HG02642 (cell line): ENCODE measurements at regions not wholly inside any gene's neighbourhood (a gene's known extent, or its start where the extent isn't known, plus 50 kb on each side); places are given as distances from the start of the nearest gene placed in this dataset.
A peak's percentile ranks its signal among the peaks of the same experiment; 100 is the strongest.

Source experiments
- ATAC-seq: cut with Tn5 transposase; IDR thresholded peaks from one replicate; pipeline ENCODE4 v1.9.1; 2021; ENCODE audit warnings: mild to moderate bottlenecking; ENCODE audit not compliant: unreplicated experiment, poor library complexity

DNA sequence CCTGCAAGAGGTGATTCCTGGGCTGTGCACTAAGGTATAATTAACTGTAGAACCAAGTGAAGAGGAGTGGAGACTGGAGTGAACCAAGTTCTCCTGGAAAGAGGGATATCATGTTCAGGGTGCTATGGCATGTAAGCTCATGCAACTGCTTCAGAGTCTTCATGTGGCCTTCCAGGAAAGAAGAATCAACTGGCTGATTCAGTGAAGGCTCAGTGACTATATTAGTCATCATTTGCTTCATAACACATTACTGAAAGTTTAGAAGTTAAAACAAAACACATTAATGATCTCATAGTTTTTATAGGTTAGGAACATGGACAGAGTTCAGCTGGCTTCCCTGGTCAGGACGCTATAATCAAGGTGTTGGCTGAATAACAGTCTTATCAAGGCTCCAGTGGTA lies 1200.8 kb upstream of the GYPC start:
- ATAC-seq, result no peak

DNA sequence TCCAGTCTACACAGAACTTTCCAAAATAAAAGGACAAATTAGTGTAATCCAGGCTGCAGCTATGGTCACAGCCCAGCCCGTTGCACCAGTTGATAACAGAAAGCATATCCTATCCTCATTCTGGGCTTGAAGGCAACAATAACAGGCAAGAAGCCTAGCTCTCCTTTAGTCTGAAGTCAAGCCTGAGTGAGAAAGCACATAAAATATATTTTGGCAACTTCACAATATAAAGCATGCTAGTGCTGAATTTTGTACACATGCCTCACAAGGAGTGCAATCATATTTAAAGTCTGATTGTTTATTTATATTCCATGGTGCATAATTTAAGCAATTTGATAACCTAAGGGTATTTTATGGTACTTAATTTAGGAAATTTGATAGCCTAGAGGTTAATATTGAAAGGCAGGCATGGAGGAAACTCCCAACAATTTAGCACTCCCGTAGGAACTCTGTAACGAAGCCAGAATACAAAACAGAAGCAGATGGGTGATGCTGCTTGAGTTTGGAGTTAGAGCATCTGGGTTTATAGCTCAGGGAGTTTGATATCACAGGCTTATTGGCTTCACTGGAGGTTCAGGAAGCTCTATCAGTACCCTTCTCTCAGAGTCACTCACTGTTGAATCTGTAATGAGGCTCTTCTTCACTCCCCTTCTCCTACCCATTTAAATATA lies 1199.1 kb upstream of the GYPC start:
- ATAC-seq, result no peak

DNA sequence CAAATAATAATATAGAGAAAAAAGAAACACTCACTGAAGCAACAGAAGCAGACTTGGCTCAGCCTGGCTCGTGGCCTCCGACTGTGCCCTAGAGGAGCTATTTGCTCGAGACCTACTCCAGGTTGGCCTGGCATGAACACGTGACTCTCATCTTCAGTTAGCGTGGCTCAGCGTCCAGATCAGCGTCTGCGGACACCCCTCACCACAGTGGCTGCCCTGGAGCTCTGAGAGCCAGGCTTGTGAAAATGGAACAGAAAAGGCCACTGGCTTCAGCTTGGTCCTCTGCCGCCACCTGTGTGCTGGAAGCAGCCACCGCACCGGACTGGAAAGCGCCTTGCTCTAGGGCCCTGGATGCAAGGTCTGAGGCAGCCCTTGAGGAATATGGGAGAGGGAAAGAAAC lies 1184.0 kb upstream of the GYPC start:
- ATAC-seq, result peak; percentile 68

DNA sequence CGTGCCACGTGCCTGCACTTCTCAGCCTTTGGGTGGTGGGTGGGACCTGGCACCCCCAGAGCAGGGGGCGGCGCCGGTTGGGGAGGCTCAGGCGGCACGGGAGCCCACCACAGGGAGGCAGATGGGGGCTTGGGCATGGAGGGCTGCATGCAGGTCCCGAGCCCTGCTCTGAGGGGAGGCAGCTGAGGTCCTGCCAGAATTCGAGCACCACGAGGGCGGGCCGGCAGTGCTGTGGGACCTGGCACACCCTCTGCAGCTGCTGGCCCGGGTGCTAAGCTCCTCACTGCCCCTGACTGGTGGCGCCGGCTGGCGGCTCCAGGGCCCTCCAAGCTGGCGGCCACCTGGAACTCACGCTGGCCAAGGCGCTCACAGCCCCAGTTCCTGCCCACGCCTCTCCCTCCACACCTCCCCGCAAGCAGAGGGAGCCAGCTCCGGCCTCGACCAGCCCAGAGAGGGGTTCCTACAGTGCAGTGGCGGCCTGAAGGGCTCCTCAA lies 1176.8 kb upstream of the GYPC start:
- no peak for ATAC-seq

DNA sequence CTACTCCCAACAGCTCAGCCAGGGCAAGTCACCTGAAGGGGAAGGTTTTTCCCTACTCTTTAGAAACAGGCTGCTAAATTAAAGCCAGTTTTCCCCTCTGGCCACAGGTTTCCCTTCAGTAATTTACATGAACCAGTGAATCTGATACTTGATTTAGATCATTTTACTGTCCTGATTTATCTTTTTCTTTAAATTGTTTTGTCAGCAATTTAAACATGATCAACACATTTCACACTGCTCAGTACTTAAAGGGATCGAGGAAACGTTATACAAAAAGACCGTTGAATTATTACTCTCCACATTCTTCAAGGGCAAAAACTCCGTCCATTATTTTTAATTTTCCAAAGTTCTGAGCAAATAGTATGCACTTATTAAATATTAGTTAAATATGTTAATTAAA lies 1165.7 kb upstream of the GYPC start:
- no peak for ATAC-seq

DNA sequence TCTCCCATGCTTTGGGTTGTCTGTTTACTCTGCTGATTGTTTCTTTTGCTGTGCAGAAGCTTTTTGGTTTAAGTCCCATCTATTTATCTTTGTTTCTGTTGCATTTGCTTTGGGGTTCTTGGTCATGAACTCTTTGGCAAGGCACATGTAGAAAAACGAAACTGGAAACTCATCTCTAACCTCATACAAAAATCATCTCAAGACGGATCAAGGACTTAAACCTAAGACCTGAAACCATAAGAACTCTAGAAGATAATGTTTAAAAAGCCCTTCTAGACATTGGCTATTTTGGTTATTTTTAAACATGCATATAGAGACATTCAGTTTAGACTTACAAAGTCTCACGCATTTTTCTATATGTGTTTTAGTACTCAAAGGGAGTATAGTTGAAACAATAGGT lies 1164.3 kb upstream of the GYPC start:
- no peak for ATAC-seq

DNA sequence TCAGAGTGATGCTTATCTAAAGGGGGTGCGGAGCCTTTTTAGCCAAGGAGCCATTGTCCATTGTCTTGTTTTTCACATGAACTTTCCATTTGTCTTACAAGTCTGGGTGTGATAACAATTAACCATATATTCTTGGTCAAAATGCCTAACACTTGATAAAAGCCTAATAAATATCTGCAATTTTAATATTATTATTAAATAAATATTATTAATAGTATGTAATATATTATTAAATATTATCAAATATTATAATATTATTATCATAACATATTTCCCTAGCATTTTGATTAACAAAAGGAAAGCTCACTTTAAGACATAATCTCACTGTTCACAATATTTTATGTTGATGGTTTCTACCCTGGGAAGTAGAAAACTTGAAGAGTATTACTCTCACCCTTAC lies 1143.6 kb upstream of the GYPC start:
- no peak for ATAC-seq

DNA sequence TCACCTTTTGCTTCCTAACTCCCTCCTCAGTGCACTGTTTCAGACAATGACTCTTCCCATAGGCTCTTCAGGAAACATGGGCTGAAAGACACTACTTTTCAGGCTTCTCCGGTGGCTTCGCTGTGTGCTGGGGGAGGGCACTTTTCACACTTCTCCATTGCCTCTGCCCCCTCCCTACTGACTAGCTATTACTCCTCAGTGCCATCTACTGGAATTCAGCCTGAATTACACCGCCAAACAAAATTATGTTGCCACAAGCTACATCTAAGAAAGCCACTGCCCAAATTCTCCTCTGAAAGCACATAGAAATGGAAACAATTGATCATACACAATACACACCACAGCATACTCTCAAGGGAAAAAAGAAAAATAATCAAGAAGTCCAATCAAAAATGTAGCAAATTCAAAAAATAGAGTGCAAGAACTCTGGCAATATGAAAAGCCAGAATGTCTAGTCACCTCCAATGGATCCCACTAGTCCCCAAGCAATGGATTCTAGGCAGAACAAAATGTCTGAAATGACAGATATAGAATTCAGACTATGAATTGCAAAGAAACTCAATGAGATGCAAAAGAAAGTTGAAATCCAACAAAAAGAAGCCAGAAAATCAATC lies 1139.4 kb upstream of the GYPC start:
- ATAC-seq, result peak; percentile 69

DNA sequence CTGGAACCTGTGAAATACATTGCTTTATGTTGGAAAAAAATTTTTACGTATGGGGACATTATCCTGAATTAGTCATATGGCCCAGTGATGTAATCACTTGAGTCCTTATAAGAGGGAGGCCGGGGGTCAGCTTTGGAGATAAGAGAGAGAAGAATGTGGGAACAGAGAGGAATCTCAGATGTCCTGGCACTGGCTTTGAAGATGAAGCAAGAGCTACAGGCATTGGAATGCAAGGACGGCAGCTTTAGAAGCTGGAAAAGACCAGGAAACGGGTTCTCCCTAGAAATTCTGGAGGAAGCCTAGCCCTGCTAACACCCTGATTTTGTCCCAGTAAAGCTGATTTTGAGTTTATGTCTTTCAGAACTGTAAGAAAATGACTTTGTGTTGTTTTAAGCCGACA lies 1129.9 kb upstream of the GYPC start:
- ATAC-seq, result no peak

DNA sequence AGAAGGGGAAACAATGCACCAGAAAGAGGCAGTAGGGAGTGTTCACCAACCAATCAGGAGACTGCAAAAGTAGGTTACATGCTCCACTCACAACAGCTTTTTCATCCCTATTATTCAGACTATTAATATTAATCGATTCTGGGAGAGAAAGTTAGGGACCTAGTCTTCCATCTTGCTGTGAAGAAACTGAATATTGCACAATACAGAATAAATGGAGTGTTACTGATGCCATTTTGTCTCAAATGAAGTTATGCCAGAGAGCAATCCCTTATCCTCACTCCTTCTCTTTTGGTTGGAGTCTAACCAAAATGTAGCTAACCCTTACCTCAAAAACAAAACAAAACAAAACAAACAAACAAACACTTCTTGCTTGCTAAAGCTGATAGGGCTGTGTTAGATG lies 1120.9 kb upstream of the GYPC start:
- no peak for ATAC-seq

DNA sequence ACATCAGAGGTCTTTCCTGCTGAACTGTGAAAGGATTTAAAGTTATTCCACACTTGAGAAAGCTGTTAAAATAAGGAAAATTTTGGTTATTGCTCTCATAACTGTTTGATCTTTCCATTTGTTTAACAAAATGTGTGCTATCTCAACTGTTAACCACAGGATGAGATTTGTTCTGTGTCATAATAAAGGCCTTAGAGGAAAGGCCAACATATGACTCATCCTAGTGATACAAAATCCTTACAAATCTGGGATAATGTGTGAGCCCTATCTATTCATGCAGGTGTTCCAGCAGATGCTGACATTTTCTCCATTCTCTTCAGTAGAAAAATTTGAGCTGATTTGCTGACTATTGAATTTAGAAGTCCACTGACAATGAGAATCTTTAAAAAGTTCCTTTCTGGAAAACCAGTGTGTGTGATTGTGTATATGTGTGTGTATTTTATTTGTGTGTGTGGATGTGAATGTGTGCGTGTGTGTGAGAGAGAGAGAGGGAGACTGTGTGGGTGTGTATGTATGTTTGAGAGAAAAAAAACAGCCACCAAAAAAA lies 1111.9 kb upstream of the GYPC start:
- ATAC-seq, result no peak

DNA sequence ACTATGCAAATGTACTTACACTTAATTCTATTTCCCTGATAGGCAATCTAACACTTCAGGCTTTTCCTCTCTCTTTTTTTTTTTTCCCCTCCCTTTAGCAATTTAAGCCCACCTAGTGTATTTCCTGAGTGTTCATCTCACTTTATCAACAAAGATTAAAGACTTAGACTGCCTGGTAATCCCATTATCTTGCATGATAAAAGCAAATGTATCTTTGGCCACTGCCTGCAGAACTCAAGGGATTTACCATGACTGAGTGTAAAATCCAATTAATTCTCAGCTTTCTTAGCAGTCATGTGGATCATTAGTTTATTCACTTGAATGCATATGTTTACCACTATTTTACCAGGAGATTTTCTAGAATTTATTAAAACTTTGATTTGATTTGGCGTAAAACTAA lies 1102.2 kb upstream of the GYPC start:
- ATAC-seq, result no peak

DNA sequence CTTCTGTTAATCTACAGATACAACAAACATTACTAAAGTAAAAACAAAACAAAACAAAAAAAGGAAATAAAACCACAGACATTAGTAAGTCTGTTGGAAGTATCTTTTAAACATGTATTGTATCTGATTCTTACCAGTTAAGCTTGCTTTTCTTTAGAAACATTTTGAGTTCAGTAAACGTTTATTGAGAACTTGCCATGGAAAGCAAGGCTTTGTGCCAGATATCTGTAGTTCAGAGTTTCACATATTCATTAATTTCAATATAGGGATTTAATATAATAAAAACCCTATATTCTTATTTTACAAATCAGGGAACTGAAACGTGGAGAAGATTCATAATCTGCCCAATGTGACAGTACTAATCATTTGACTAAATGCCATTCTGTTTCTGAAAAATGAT lies 1101.0 kb upstream of the GYPC start:
- ATAC-seq, result no peak

DNA sequence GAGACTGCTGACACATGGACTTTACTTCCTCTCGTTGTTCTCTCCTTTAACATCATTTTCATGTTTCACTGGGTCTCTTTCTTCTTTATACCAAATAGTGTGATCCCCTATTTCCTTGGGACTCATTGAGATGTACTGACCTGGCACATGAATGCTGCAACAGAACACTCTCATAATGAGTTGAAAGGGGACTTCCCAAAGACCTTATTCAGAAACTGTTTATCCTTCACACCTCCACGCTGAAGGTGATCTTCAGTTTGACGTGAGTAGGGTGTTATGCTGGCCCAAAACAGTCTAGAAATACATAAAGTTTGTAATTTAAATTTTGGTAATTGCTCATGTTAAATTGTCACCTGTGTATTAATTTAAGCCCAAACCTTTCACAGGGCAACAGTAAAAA lies 1096.8 kb upstream of the GYPC start:
- ATAC-seq, result no peak

DNA sequence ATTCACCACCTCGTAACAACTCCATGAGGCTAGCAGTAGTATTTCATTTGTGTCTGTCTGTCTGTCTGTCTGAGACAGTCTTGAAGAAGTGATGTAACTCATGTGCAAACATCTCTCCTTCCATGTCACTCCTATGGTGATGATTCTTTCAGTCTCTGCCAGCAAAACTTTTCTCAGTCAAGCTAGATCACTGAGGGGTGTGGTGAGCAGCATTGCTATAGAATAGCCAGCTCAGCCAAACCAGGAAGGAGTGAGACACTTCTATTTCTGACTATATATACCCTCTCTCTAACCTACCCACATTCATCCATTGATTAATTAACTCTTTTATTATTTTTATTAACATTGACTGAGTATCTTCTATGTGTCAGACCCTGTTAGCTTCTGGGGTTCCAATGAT lies 1095.1 kb upstream of the GYPC start:
- no peak for ATAC-seq

DNA sequence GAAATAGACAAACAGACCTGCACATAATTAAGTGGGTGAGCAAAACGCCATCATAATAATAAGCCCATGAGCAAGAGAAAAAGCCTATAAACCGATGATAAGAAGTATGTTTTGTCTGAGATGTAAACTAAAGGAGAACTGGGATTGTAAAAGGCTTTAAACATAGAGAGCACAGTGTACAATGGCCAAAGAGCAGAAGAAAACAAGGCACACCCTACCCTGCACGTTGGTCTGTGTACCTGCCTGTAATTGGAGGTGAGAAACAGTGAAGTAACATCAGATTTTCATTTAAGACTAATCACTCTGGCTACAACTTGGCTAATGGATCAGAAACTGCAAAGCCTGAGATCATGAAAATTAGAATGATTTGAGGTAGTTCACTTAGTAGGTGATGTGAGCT lies 1094.7 kb upstream of the GYPC start:
- ATAC-seq, result no peak

DNA sequence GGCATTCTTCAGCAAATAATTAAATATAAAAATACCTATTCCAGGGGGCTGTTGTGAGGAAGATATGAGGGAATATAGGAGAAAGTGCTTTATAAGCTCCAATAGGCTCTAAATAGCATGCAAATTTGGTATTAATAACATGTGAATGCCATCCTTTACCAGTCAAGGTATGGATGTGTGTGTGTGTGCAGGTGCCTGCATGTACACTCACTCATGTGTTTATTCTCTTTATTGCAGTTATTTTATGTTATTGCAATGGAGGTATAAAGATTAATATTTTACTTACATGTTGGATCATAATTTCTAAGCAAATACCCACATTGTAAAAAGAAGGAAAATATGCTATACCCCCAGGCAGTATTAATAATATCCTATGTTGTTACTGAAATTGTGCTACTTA lies 1093.0 kb upstream of the GYPC start:
- no peak for ATAC-seq

DNA sequence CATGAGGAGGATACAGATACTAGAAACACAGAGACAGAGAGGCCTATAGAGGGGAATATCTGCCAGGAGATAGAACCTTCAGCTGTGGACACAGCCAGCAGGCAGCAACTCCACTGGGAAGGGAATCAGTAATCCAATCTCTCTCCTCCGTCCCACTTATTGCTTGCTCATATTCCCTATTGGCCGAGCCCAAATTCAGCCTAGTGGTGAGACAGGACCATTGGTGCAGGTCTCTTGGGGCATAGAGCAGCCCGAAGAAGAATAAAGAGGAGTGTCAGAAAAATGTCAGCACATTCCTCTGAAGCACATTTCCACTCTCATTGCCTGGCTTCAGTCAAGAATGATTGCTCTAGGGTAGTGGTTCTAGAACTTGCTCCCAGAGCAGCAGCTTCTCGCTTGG lies 1091.5 kb upstream of the GYPC start:
- ATAC-seq, result no peak

DNA sequence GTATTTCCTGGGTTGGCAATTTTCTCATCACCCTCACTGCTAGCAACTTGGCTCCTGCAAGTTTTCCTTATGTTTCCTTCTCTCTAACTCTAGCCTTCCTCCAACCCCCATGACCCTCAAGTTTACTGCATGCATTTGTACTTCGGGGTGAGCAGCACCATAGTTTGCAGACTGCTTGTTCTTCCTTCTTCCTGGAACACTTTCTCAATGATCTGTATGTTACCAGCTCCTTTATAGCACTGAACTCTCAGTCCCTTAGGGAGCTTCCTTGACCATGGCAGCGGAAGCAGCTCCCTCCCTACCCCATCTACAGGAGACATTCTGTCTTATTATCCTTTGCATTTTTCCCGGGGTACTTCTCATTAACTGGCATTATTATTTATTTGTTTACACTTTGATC lies 1089.5 kb upstream of the GYPC start:
- no peak for ATAC-seq

DNA sequence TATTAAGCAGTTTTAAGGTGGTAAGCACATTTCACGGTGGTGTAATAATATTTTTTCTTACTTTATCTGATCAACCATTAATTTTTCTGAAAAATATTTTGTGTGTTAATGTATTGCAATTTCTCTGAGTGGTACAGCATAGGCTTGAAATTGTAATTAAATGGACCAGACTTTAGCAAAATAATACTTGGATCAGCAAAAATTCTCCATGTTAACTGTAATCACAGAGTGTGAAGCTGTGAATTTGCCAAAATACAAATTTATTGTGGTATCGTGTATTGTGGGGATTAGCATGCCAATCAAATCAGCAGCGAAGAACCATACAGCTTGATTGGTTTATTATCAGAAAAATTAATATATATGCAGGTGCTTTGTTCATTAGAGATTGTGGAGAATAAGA lies 1088.9 kb upstream of the GYPC start:
- no peak for ATAC-seq

DNA sequence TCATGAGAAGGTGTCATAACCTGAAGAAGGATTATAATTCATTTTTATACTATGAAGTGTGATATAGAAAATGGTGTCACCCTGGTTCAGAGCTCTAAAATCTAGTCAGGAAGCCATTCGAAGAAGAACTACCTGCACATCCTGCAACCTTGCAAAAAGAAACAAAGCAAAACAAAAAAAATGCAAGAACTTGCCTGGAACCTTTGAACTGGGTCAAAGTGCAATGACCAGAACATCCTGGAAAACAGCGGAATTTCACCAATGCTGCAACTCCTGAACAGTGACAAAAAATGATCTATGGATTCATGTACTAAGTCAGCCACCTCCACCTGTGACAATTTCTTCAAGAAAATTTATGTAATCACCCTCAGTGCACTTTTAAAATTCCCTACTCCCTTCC lies 1083.3 kb upstream of the GYPC start:
- no peak for ATAC-seq

DNA sequence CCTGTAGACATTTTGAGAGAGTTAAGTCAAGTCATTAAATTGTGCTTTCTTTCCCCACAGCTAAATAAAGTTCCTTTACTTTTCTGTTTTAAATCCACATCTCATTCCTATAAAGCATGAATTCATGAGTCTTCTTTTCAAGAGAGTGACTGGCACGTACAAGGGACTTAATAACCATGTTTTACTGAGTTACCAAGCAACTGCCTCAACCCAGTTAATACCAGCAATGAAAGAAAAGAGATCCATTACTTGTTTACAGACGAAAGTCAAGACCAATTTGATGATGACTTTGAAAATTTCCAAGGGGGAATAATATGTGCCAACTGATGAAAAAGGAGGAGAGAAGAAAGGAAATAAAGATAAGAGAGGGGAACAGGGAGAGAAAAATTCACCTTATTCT lies 1082.5 kb upstream of the GYPC start:
- ATAC-seq, result no peak
